Pancreas (tissue), 10 donors: ENCODE measurements at regions not wholly inside any gene's neighbourhood (a gene's known extent, or its start where the extent isn't known, plus 50 kb on each side); places are given as distances from the start of the nearest gene placed in this dataset.

ENCODE experiments used
- ATAC-seq, 4 donors: fragments of 200-7000 bp; cut with Tn5 transposase; one replicate each; pipeline versions ENCODE4 v1.8.0 to v1.9.1; 2020; ENCODE audit warnings: mild to moderate bottlenecking in 4 of 4, moderate library complexity in 4 of 4
- DNase-seq, 6 donors: peaks; one replicate each; pipeline ENCODE4 v3.0.0-alpha.2; 2020
- FAIRE-seq: peaks from 2 replicates; lab custom pipeline; 2012; peaks lifted over from hg19 to GRCh38; lab: Jason Lieb, UNC
- H3K27ac ChIP-seq, 4 donors: fragments of 200-600 bp; sonication (generic); 1 replicate in 3 of 4; 2 replicates in 1 of 4; pipeline versions ENCODE4 v1.5.0 to v1.8.0; 2020
- H3K27me3 ChIP-seq, 4 donors: fragments of 200-600 bp; one replicate each; pipeline ENCODE4 v1.8.0; 2021
- H3K36me3 ChIP-seq, 3 donors: fragments of 200-600 bp; sonication (generic) in 1 of 3; one replicate each; pipeline versions ENCODE4 v1.5.0 to v1.8.0; 2020 to 2021
- H3K4me1 ChIP-seq, 3 donors: fragments of 200-600 bp; one replicate each; pipeline ENCODE4 v1.8.0; 2021
- H3K4me3 ChIP-seq, 4 donors: fragments of 200-600 bp; sonication (generic) in 2 of 4; one replicate each; pipeline versions ENCODE4 v1.5.0 to v1.8.0; 2020 to 2021
- H3K9me3 ChIP-seq, 4 donors: fragments of 200-600 bp; one replicate each; pipeline ENCODE4 v1.8.0; 2021
- CTCF ChIP-seq, 4 donors: fragments of 200-600 bp; sonication (generic) in 3 of 4; IDR thresholded peaks; one replicate each; pipeline versions ENCODE4 v1.5.0 to v1.8.0; 2021; ENCODE audit warnings: antibody characterized with exemption in 4 of 4
- WGBS, 2 donors: extraction: QIAGEN DNeasy Blood & Tissue Kit; methylation state at CpG; one replicate each; pipeline ENCODE4 v1.1.7; 2013; 5-methylcytosine and 5-hydroxymethylcytosine counted together
- intact Hi-C, 3 donors: fragments of 100-400 bp; cut with DNase I; formaldehyde crosslinking; loops; one replicate each; pipeline versions ENCODE4 v1.11.1 to v1.14.2; 2022
- donor health status: healthy with polysubstance abuse.
- donor health status: DM: no; HTN: no; CAD: no; lungs with moderate emphysema.
- donor health status: DM: no; HTN: no; CAD: no.
- donor health status: control.
- donor health status: control.
- donor health status: Bipolar disorder and iron deficiency.
- donor health status: DM: yes; HTN: yes; CAD: no.
- donor health status: DM: no; HTN: no; CAD: no.
- donor health status: DM: no; HTN: no; CAD: no.
- donor health status: DM: yes; HTN: yes; CAD: no.

- H3K4me1 ChIP-seq = no peaks in the 10 kb centered on the region
- no peaks in the 10 kb centered on the region for H3K27me3 ChIP-seq
- no peak overlapping the region for H3K4me3 ChIP-seq
- no peak for TF ChIP-seq CTCF (IDR thresholded peaks at IDR 0.05)
- ATAC-seq = no peak
- no peak for FAIRE-seq
- H3K36me3 ChIP-seq = no peaks in the 10 kb centered on the region
- 92 to 100% methylated on average over 1 of the region's 1 CpG for WGBS, 2 donors
- no peaks in the 10 kb centered on the region for H3K9me3 ChIP-seq
- intact Hi-C loops = no loop called here
- DNase-seq = no peak
- H3K27ac ChIP-seq = no peak overlapping the region
Observed at GRCh38 chr12:77477907-77478533, 352.7 kb upstream of the NAV3 start.

GRCh38 chr12:77471801-77472200, 358.9 kb upstream of the NAV3 start:
- no peak for DNase-seq
- no peak for TF ChIP-seq CTCF (IDR thresholded peaks at IDR 0.05)
- H3K36me3 ChIP-seq = no peaks in the 10 kb centered on the region
- no peak overlapping the region for H3K27ac ChIP-seq
- intact Hi-C loops = no loop called here
- no peak for ATAC-seq
- H3K4me3 ChIP-seq = no peak overlapping the region
- H3K9me3 ChIP-seq = no peaks in the 10 kb centered on the region
- 33 to 48% methylated on average over 1 of the region's 1 CpG for WGBS, 2 donors
- no peak for FAIRE-seq
- H3K27me3 ChIP-seq = no peaks in the 10 kb centered on the region
- no peaks in the 10 kb centered on the region for H3K4me1 ChIP-seq

GRCh38 chr12:77469578-77470333, 360.9 kb upstream of the NAV3 start:
- H3K4me1 ChIP-seq = no peaks in the 10 kb centered on the region
- no peak overlapping the region for H3K27ac ChIP-seq
- no peak overlapping the region for H3K4me3 ChIP-seq
- no peaks in the 10 kb centered on the region for H3K9me3 ChIP-seq
- ATAC-seq = no peak
- FAIRE-seq = no peak
- no peak for TF ChIP-seq CTCF (IDR thresholded peaks at IDR 0.05)
- H3K27me3 ChIP-seq = no peaks in the 10 kb centered on the region
- DNase-seq = no peak
- 58 to 74% methylated on average over 3 of the region's 3 CpGs for WGBS, 2 donors
- no peaks in the 10 kb centered on the region for H3K36me3 ChIP-seq
- intact Hi-C loops = no loop called here

- intact Hi-C loops = no loop called here
- no peaks in the 10 kb centered on the region for H3K4me1 ChIP-seq
- ATAC-seq = no peak
- no peaks in the 10 kb centered on the region for H3K27me3 ChIP-seq
- FAIRE-seq = no peak
- no peaks in the 10 kb centered on the region for H3K36me3 ChIP-seq
- no peak for DNase-seq
- no peaks in the 10 kb centered on the region for H3K9me3 ChIP-seq
- TF ChIP-seq CTCF (IDR thresholded peaks at IDR 0.05) = no peak
- no peak overlapping the region for H3K4me3 ChIP-seq
- H3K27ac ChIP-seq = no peak overlapping the region
Observed at GRCh38 chr12:77442633-77443032, 377.3 kb upstream of the E2F7 start.

GRCh38 chr12:77439749-77440148, 374.4 kb upstream of the E2F7 start:
- TF ChIP-seq CTCF (IDR thresholded peaks at IDR 0.05) = no peak
- Histone ChIP-seq H3K27ac (no peak overlapping the region), H3K4me3 (no peak overlapping the region), H3K9me3 (no peaks in the 10 kb centered on the region), H3K4me1 (no peaks in the 10 kb centered on the region), H3K36me3 (no peaks in the 10 kb centered on the region), H3K27me3 (no peaks in the 10 kb centered on the region)
- FAIRE-seq = no peak
- no peak for DNase-seq
- intact Hi-C loops = no loop called here
- no peak for ATAC-seq
